SU-DHL-6 (cell line): ENCODE measurements at regions not wholly inside any gene's neighbourhood (a gene's known extent, or its start where the extent isn't known, plus 50 kb on each side); places are given as distances from the start of the nearest gene placed in this dataset.

ENCODE experiments used
- H2AFZ ChIP-seq: fragments of 200-600 bp; sonication (generic); 2 replicates; pipeline ENCODE4 v1.6.1; 2014; ENCODE audit warnings: low read depth, mild to moderate bottlenecking, moderate library complexity, mixed read lengths, antibody characterized with exemption, low read length; ENCODE audit not compliant: severe bottlenecking
- H3F3A ChIP-seq: fragments of 200-600 bp; shearing (Covaris generic); 2 replicates; pipeline ENCODE4 v1.6.0; 2016; ENCODE audit warnings: antibody characterized with exemption, mild to moderate bottlenecking; ENCODE audit not compliant: insufficient read depth
- H3K27ac ChIP-seq: fragments of 200-600 bp; sonication (generic); 2 replicates; pipeline ENCODE4 v1.5.1; 2016; ENCODE audit warnings: low read depth, mild to moderate bottlenecking, low read length, moderate library complexity, mixed read lengths
- H3K27me3 ChIP-seq: fragments of 200-600 bp; sonication (generic), shearing (Covaris generic); 2 replicates; pipeline ENCODE4 v1.6.0; 2014; ENCODE audit warnings: mild to moderate bottlenecking, low read length
- H3K36me3 ChIP-seq: fragments of 200-600 bp; sonication (generic); 2 replicates; pipeline ENCODE4 v1.6.1; 2014; ENCODE audit warnings: mild to moderate bottlenecking, low read length, mixed read lengths
- H3K4me2 ChIP-seq: fragments of 300-600, 200-600 bp; shearing (Covaris generic), sonication (generic); 2 replicates; pipeline ENCODE4 v1.6.0; 2014; ENCODE audit warnings: low read length, low read depth, mild to moderate bottlenecking; ENCODE audit not compliant: poor library complexity, severe bottlenecking
- H3K4me3 ChIP-seq: fragments of 200-600 bp; sonication (generic); 2 replicates; pipeline ENCODE4 v1.5.1; 2014; ENCODE audit warnings: antibody characterized with exemption, low read length, mild to moderate bottlenecking, mixed read lengths; ENCODE audit not compliant: insufficient read depth, poor library complexity, severe bottlenecking
- H3K79me2 ChIP-seq: fragments of 200-600 bp; sonication (generic); 2 replicates; pipeline ENCODE4 v1.6.1; 2014; ENCODE audit warnings: mild to moderate bottlenecking, low read length, moderate library complexity; ENCODE audit not compliant: insufficient read depth
- H3K9ac ChIP-seq: fragments of 200-600 bp; sonication (generic); 2 replicates; pipeline ENCODE4 v1.7.0; 2014; ENCODE audit warnings: mild to moderate bottlenecking, low read length
- H3K9me2 ChIP-seq: fragments of 200-600 bp; sonication (generic); replicated peaks from 2 replicates; pipeline ENCODE4 v1.6.1; 2014; ENCODE audit warnings: low read length; ENCODE audit not compliant: insufficient read depth
- H3K9me3 ChIP-seq: fragments of 200-600 bp; sonication (generic); 2 replicates; pipeline ENCODE4 v1.6.1; 2014; ENCODE audit warnings: low read length, mixed read lengths; ENCODE audit not compliant: insufficient read depth
- H4K20me1 ChIP-seq: fragments of 200-600 bp; sonication (generic); 2 replicates; pipeline ENCODE4 v1.6.1; 2014; ENCODE audit warnings: low read depth, mild to moderate bottlenecking, antibody characterized with exemption, low read length, moderate library complexity, mixed read lengths
- EZH2phosphoT487 ChIP-seq: fragments of 200-600 bp; sonication (generic), shearing (Covaris generic); conservative IDR thresholded peaks from 2 replicates; pipeline ENCODE4 v1.6.1; 2018; ENCODE audit warnings: mild to moderate bottlenecking, antibody characterized with exemption, low read length, moderate library complexity, mixed read lengths
- TF ChIP-seq, protein P1 (sequence below): fragments of 200-600 bp; sonication (generic); IDR thresholded peaks from one replicate; pipeline ENCODE4 v1.5.1; 2017; ENCODE audit warnings: antibody characterized with exemption, mild to moderate bottlenecking, low read length, moderate library complexity; ENCODE audit not compliant: insufficient read depth, poor library complexity, severe bottlenecking

DNA sequence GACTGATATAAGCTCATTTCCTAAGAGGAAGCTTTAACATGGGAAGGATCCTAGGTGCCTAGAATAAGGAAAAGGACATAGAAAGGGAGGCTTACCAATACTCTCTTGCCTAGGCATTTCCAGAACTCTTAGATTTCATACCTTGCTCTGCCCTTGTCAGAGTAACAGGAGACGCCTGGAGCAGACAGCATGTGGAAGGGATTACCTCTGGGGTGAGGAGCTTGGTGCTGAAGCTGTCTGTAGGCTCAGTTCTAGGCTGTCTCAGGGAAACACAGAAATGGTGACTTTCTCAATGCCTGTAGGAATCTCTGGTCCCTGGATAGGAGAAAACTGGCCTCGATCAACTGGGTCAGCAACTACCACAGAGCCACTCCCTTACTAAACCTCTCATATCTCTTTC is 150.0 kb downstream of the SLC4A3 start:
- Histone ChIP-seq H2AFZ (no peak overlapping the region), H3K4me3 (no peak overlapping the region), H3K9ac (no peak overlapping the region)

DNA sequence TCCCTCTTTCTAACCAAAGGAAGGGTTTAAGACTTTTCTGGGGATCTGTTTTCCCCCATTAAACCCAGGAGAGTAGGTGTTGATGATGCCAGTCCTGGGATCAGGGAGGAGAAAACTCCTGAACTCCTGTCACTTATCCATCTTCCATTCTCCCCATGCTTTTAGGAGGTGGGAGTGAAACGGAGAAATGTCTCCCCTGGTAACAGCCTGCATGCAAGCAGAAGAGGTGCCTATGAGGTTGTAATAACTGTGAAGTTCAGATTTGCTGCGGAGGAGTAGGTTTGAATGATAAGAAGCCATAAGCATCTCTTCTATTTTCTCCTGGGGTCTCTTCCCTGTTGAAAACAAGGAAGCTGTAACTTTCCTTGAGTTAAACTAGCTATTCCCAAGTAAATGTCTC is 150.8 kb downstream of the SLC4A3 start:
- H3K36me3 ChIP-seq, result no peaks in the 10 kb centered on the region
- no peaks in the 10 kb centered on the region for H4K20me1 ChIP-seq
- H3K79me2 ChIP-seq, result no peaks in the 10 kb centered on the region
- H3K9me3 ChIP-seq, result no peaks in the 10 kb centered on the region
- H3K9ac ChIP-seq, result no peak overlapping the region
- no peaks in the 10 kb centered on the region for H3F3A ChIP-seq
- TF ChIP-seq EZH2phosphoT487, result no peak
- TF ChIP-seq, protein P1, sequence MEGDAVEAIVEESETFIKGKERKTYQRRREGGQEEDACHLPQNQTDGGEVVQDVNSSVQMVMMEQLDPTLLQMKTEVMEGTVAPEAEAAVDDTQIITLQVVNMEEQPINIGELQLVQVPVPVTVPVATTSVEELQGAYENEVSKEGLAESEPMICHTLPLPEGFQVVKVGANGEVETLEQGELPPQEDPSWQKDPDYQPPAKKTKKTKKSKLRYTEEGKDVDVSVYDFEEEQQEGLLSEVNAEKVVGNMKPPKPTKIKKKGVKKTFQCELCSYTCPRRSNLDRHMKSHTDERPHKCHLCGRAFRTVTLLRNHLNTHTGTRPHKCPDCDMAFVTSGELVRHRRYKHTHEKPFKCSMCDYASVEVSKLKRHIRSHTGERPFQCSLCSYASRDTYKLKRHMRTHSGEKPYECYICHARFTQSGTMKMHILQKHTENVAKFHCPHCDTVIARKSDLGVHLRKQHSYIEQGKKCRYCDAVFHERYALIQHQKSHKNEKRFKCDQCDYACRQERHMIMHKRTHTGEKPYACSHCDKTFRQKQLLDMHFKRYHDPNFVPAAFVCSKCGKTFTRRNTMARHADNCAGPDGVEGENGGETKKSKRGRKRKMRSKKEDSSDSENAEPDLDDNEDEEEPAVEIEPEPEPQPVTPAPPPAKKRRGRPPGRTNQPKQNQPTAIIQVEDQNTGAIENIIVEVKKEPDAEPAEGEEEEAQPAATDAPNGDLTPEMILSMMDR, result no peak
- no peak overlapping the region for H3K4me3 ChIP-seq
- no peak overlapping the region for H3K4me2 ChIP-seq
- H2AFZ ChIP-seq, result no peak overlapping the region
- no peak overlapping the region for H3K27ac ChIP-seq
- H3K27me3 ChIP-seq, result no peaks in the 10 kb centered on the region
- no peaks in the 10 kb centered on the region for H3K9me2 ChIP-seq

More for the DNA sequence above, 150.0 kb downstream of the SLC4A3 start:
- H3F3A ChIP-seq, result no peaks in the 10 kb centered on the region
- TF ChIP-seq, protein P1, result no peak
- no peak for TF ChIP-seq EZH2phosphoT487
- H3K27ac ChIP-seq, result no peak overlapping the region
- no peaks in the 10 kb centered on the region for H3K27me3 ChIP-seq
- no peaks in the 10 kb centered on the region for H4K20me1 ChIP-seq
- H3K9me2 ChIP-seq, result no peaks in the 10 kb centered on the region
- H3K36me3 ChIP-seq, result no peaks in the 10 kb centered on the region
- H3K9me3 ChIP-seq, result no peaks in the 10 kb centered on the region
- H3K4me2 ChIP-seq, result no peak overlapping the region
- H3K79me2 ChIP-seq, result no peaks in the 10 kb centered on the region

DNA sequence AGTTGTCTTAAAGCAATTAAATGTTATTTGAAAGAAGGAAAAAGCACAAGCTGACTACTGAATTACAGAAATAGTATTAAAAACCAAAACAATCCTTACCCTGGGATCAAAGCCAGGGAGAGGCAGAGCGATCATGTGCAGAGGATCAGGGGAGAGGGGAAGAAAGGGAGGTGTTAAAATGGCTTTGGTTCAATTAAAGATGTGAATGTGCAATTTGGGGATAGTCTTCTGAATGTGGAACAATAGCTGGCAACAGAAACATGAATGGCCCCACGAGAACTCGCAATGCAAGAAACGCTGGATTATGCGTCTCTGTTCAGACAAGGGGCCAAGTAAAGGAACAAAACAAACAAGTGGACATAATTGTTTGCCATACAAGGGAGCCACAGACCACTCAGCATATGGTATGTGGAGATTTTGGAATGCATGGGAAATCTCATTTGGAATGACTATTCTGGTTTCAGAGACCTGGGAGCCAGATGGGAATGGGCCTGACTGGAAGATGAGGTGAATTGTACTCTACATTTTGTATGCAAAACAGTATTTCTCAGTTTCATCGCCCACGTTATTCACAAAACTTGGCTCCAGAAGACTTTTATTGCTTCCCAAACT is 155.4 kb downstream of the SLC4A3 start:
- Histone ChIP-seq H3K4me2 (no peak overlapping the region), H3K27me3 (no peaks in the 10 kb centered on the region), H3K4me3 (no peak overlapping the region), H3K9me3 (no peaks in the 10 kb centered on the region), H3K27ac (no peak overlapping the region), H3K36me3 (no peaks in the 10 kb centered on the region), H4K20me1 (no peaks in the 10 kb centered on the region), H3K9me2 (no peaks in the 10 kb centered on the region), H3K9ac (no peak overlapping the region), H2AFZ (no peak overlapping the region), H3F3A (no peaks in the 10 kb centered on the region), H3K79me2 (no peaks in the 10 kb centered on the region)
- no peak for TF ChIP-seq EZH2phosphoT487
- TF ChIP-seq, protein P1, result no peak
